IMR-90 (cell line): ENCODE measurements at regions not wholly inside any gene's neighbourhood (a gene's known extent, or its start where the extent isn't known, plus 50 kb on each side); places are given as distances from the start of the nearest gene placed in this dataset.

ENCODE experiments used
- ATAC-seq: fragments of 200-7000 bp; cut with Tn5 transposase; 2 replicates; pipeline ENCODE4 v1.9.1; 2020; ENCODE audit warnings: low read depth, mild to moderate bottlenecking, moderate library complexity
- BruUV-seq: library from RNA; stranded (reverse); fragments of 400-500 nt; replicated peaks from 2 replicates; lab custom pipeline; 2021; lab: Mats Ljungman, UMichigan
- CTCF ChIA-PET: fragments of 300-600 bp; formaldehyde crosslinking; extraction: SDS; loops from one replicate; lab custom pipeline; 2021; ENCODE audit warnings: antibody characterized with exemption; lab: Yijun Ruan, JAX
- POLR2A ChIA-PET: fragments of 300-600 bp; sonication (Branson Sonifier 250); formaldehyde crosslinking; loops from one replicate; lab custom pipeline; 2022; ENCODE audit warnings: antibody characterized with exemption; ENCODE audit not compliant: unreplicated experiment; lab: Charles Lee
- DNase-seq: peaks from one replicate; pipeline ENCODE4 v3.0.0; 2013
- H2AFZ ChIP-seq: replicated peaks from 2 replicates; pipeline ENCODE3; 2013; ENCODE audit warnings: low read length, mild to moderate bottlenecking; ENCODE audit not compliant: poor library complexity
- H2AK5ac ChIP-seq: 2 replicates; pipeline ENCODE4 v1.6.1; 2013; ENCODE audit warnings: low read depth, low read length, inconsistent platforms
- H2AK9ac ChIP-seq: replicated peaks from 2 replicates; pipeline ENCODE3; 2013; ENCODE audit warnings: mild to moderate bottlenecking, low read depth, low read length, moderate library complexity; ENCODE audit not compliant: poor library complexity
- H2BK120ac ChIP-seq: 2 replicates; pipeline ENCODE4 v1.6.1; 2013; ENCODE audit warnings: low read depth, low read length, inconsistent platforms
- H2BK15ac ChIP-seq: 3 replicates; pipeline ENCODE4 v1.6.1; 2013; ENCODE audit warnings: low read depth, low read length, inconsistent platforms
- H2BK20ac ChIP-seq: 2 replicates; pipeline ENCODE4 v1.6.1; 2013; ENCODE audit warnings: low read depth, mild to moderate bottlenecking, inconsistent platforms, low read length, moderate library complexity
- H2BK5ac ChIP-seq: 2 replicates; pipeline ENCODE4 v1.6.1; 2013; ENCODE audit warnings: mild to moderate bottlenecking, low read depth, low read length, inconsistent platforms; ENCODE audit not compliant: poor library complexity, severe bottlenecking
- H3K14ac ChIP-seq: replicated peaks from 2 replicates; pipeline ENCODE4 v1.6.1; 2013; ENCODE audit warnings: low read depth, low read length, inconsistent platforms
- H3K18ac ChIP-seq: 2 replicates; pipeline ENCODE4 v1.6.1; 2013; ENCODE audit warnings: low read depth, low read length, control low read depth
- H3K23ac ChIP-seq: 2 replicates; pipeline ENCODE4 v1.6.1; 2013; ENCODE audit warnings: low read depth, low read length, inconsistent platforms
- H3K27ac ChIP-seq: 2 replicates; pipeline ENCODE4 v1.5.1; 2013; ENCODE audit warnings: mild to moderate bottlenecking, control low read depth, low read length; ENCODE audit not compliant: insufficient read depth
- H3K27me3 ChIP-seq: 2 replicates; pipeline ENCODE4 v1.6.1; 2013; ENCODE audit warnings: low read length; ENCODE audit not compliant: control insufficient read depth, insufficient read depth
- H3K36me3 ChIP-seq: 2 replicates; pipeline ENCODE4 v1.6.1; 2013; ENCODE audit warnings: low read length, mixed read lengths; ENCODE audit not compliant: control insufficient read depth, insufficient read depth
- H3K4ac ChIP-seq: 2 replicates; pipeline ENCODE4 v1.6.1; 2013; ENCODE audit warnings: low read depth, low read length, inconsistent platforms
- H3K4me1 ChIP-seq: 2 replicates; pipeline ENCODE4 v1.6.1; 2013; ENCODE audit warnings: low read length, mixed read lengths; ENCODE audit not compliant: control insufficient read depth, insufficient read depth
- H3K4me2 ChIP-seq: 2 replicates; pipeline ENCODE4 v1.6.1; 2013; ENCODE audit warnings: low read depth, mild to moderate bottlenecking, control low read depth, low read length, moderate library complexity
- H3K4me3 ChIP-seq: 2 replicates; pipeline ENCODE4 v1.5.1; 2013; ENCODE audit warnings: low read depth, mild to moderate bottlenecking, control low read depth, low read length, moderate library complexity; ENCODE audit not compliant: insufficient read depth
- H3K56ac ChIP-seq: 2 replicates; pipeline ENCODE4 v1.6.1; 2013; ENCODE audit warnings: low read length, inconsistent platforms; ENCODE audit not compliant: insufficient read depth; ENCODE audit errors: extremely low read depth
- H3K79me1 ChIP-seq, 2 experiments: 2 replicates each; pipeline ENCODE4 v1.6.1; 2013; ENCODE audit warnings: low read length in 2 of 2, inconsistent platforms in 1 of 2, low read depth in 1 of 2
- H3K9ac ChIP-seq: 2 replicates; pipeline ENCODE4 v1.6.1; 2013; ENCODE audit warnings: low read depth, low read length, control low read depth
- H3K9me1 ChIP-seq: 2 replicates; pipeline ENCODE4 v1.6.1; 2013; ENCODE audit warnings: low read length, inconsistent platforms; ENCODE audit not compliant: insufficient read depth
- H3K9me3 ChIP-seq: 2 replicates; pipeline ENCODE4 v1.6.1; 2013; ENCODE audit warnings: low read length; ENCODE audit not compliant: control insufficient read depth, insufficient read depth
- H4K20me1 ChIP-seq: 2 replicates; pipeline ENCODE4 v1.6.1; 2013; ENCODE audit warnings: low read length, inconsistent platforms; ENCODE audit not compliant: insufficient read depth
- H4K5ac ChIP-seq: 2 replicates; pipeline ENCODE4 v1.6.1; 2013; ENCODE audit warnings: mild to moderate bottlenecking, low read depth, low read length, control low read depth
- H4K8ac ChIP-seq, 2 experiments: 2 replicates each; pipeline ENCODE4 v1.6.1; 2013; ENCODE audit warnings: low read depth in 2 of 2, low read length in 2 of 2, control low read depth in 1 of 2, inconsistent platforms in 1 of 2
- H4K91ac ChIP-seq: 2 replicates; pipeline ENCODE4 v1.6.1; 2013; ENCODE audit warnings: low read depth, low read length, inconsistent platforms; ENCODE audit not compliant: insufficient read depth
- BHLHE40 ChIP-seq: fragments of 150-350 bp; IDR thresholded peaks from 2 replicates; pipeline ENCODE4 v1.6.1; 2016; ENCODE audit warnings: mild to moderate bottlenecking, low read depth, low read length
- CHD1 ChIP-seq: IDR thresholded peaks from 2 replicates; pipeline ENCODE4 v1.6.1; 2012; ENCODE audit warnings: low read depth, low read length, improper control_type of control experiment
- MAZ ChIP-seq: IDR thresholded peaks from 2 replicates; pipeline ENCODE4 v1.6.1; 2012; ENCODE audit warnings: low read depth, mild to moderate bottlenecking, low read length, improper control_type of control experiment, moderate library complexity, borderline replicate concordance
- RFX5 ChIP-seq: IDR thresholded peaks from 2 replicates; pipeline ENCODE4 v1.8.0; 2012; ENCODE audit warnings: low read depth, mild to moderate bottlenecking, low read length, moderate library complexity
- WGBS, 2 experiments: methylation state at CpG; one replicate each; pipeline versions ENCODE4 v1.1.5 to v1.1.7; 2013; ENCODE audit warnings: missing lambda C conversion rate in 2 of 2; ENCODE audit not compliant: insufficient read length in 1 of 2; ENCODE audit errors: extremely low coverage in 2 of 2; 5-methylcytosine and 5-hydroxymethylcytosine counted together
- dilution Hi-C: fragments of 300-500 bp; cut with HindIII; formaldehyde crosslinking; loops from one replicate; pipeline ENCODE4 v1.14.3; 2018; ENCODE audit warnings: low sequenced_read_pairs; ENCODE audit not compliant: unreplicated experiment
- in situ Hi-C: fragments of 300-500 bp; cut with MboI; formaldehyde crosslinking; loops from 3 replicates; pipeline ENCODE4 v1.14.3; 2019; ENCODE audit warnings: low sequenced_read_pairs, inconsistent platforms, mixed read lengths
- intact Hi-C: fragments of 100-400 bp; cut with micrococcal nuclease; formaldehyde crosslinking; loops from 2 replicates; pipeline ENCODE4 v1.10.0; 2022
- TF ChIP-seq, protein P1 (sequence below): fragments of 150-350 bp; IDR thresholded peaks from 2 replicates; pipeline ENCODE4 v1.6.1; 2017; ENCODE audit warnings: mild to moderate bottlenecking, antibody characterized with exemption, low read length, low read depth
- TF ChIP-seq, protein P2 (sequence below): fragments of 150-350 bp; IDR thresholded peaks from 2 replicates; pipeline ENCODE4 v1.6.1; 2016; ENCODE audit warnings: low read depth, mild to moderate bottlenecking, low read length, moderate library complexity, borderline replicate concordance

DNA sequence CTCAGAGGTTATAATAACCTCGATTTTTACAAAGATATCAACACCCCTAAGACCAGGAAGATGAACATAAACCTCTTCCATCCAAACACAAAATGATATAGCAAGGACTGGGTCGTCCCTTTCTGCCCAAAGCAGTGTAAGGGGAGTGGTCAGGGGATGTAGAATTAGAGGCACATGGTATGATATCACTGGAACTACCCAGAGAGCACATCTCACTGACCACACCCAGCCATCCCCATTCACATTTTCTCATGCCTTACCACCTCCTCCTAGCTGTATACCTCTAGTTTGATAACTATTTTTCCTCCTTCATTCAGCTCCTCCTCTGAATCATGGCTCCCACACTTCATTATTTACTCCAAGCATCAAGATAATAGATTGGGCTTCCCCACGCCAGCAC lies 152.6 kb downstream of the COPS8 start:
- peaks cover 19% of the 10 kb centered on the region for H3K9me1 ChIP-seq
- intact Hi-C loops, result no loop called here
- H3K9me3 ChIP-seq, result peaks cover 3% of the 10 kb centered on the region
- H3K14ac ChIP-seq, result no peak overlapping the region
- ChIA-PET POLR2A (no interaction called here), CTCF (interaction anchor here (0.7 kb wide), 1 partner anchor 20 kb away, joined by 3 read pairs; no protein-coding TSS in a partner anchor)
- H2BK5ac ChIP-seq, result no peak overlapping the region
- peak overlapping the region; percentile 46; the same call in 1 of the 2 replicates for H4K91ac ChIP-seq
- peak overlapping the region; percentile 77; the same call in 1 of the 2 replicates for H2BK120ac ChIP-seq
- no TSS peak for BruUV-seq
- no peaks in the 10 kb centered on the region for H3K36me3 ChIP-seq
- H3K18ac ChIP-seq, result peak overlapping the region; percentile 84
- no peak overlapping the region for H3K9ac ChIP-seq
- no peak for ATAC-seq
- peak overlapping the region; percentile 52; the same call in 1 of the 2 replicates for H4K5ac ChIP-seq
- peak overlapping the region; percentile 92; the same call in 2 of the 3 replicates for H2BK15ac ChIP-seq
- dilution Hi-C loops, result no loop called here
- H3K27me3 ChIP-seq, result no peaks in the 10 kb centered on the region
- in situ Hi-C loops, result no loop called here
- WGBS, 2 experiments, result no CpG with 5 or more reads among the region's 3 CpGs
- H3K56ac ChIP-seq, result no peak overlapping the region
- H3K4me1 ChIP-seq, result peaks cover 17% of the 10 kb centered on the region
- no peak overlapping the region for H2AFZ ChIP-seq
- no peak overlapping the region; a peak in 1 of 4 replicates for H4K8ac ChIP-seq
- H2AK9ac ChIP-seq, result no peak overlapping the region
- H2BK20ac ChIP-seq, result peak overlapping the region; percentile 69; the same call in 1 of the 2 replicates
- H3K4ac ChIP-seq, result peak overlapping the region; percentile 63
- peak overlapping the region; percentile 43; the same call in 1 of the 2 replicates for H2AK5ac ChIP-seq
- TF ChIP-seq, protein P1, sequence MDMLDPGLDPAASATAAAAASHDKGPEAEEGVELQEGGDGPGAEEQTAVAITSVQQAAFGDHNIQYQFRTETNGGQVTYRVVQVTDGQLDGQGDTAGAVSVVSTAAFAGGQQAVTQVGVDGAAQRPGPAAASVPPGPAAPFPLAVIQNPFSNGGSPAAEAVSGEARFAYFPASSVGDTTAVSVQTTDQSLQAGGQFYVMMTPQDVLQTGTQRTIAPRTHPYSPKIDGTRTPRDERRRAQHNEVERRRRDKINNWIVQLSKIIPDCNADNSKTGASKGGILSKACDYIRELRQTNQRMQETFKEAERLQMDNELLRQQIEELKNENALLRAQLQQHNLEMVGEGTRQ, result no peak
- TF ChIP-seq MAZ (no peak), CHD1 (no peak), BHLHE40 (no peak), RFX5 (no peak)
- TF ChIP-seq, protein P2, sequence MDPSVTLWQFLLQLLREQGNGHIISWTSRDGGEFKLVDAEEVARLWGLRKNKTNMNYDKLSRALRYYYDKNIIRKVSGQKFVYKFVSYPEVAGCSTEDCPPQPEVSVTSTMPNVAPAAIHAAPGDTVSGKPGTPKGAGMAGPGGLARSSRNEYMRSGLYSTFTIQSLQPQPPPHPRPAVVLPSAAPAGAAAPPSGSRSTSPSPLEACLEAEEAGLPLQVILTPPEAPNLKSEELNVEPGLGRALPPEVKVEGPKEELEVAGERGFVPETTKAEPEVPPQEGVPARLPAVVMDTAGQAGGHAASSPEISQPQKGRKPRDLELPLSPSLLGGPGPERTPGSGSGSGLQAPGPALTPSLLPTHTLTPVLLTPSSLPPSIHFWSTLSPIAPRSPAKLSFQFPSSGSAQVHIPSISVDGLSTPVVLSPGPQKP, result no peak
- no peak overlapping the region for H3K27ac ChIP-seq
- no peaks in the 10 kb centered on the region for H3K79me1 ChIP-seq
- H4K20me1 ChIP-seq, result no peaks in the 10 kb centered on the region
- no peak overlapping the region for H3K23ac ChIP-seq
- no peak for DNase-seq
- no peak overlapping the region for H3K4me2 ChIP-seq
- H3K4me3 ChIP-seq, result no peak overlapping the region
